ENCODE measurements at regions not wholly inside any gene's neighbourhood (a gene's known extent, or its start where the extent isn't known, plus 50 kb on each side); places are given as distances from the start of the nearest gene placed in this dataset.

DNA sequence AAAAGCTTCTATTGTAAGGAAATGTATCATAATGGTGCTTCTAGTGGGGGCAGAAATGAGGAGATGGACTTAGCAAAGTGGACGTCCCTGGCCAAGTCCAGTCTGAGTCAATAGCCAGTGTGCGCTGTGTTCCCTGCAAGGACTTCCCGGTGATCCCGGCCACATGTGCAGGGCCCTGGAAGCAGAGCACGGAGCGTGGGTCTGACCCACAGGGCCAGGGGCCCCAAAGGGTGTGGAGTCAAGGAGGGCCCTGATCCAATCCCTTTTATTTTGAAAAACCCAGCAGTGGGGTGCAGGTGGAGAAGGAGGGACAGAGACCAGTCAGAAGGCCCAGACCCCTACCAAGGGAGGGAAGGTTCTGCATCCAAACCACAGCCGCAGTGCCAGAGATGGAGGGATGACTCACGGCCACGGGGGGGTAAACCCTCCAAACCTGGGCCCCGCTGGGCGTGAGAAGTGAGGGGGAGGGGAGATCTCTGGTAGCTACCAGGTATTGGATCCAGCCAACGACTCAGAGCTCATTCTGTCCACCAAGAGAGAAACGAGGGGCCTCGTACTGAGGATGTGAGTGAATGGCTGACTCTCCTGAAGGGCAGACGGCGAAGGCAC lies 57.2 kb upstream of the VIPR2 start:
- Histone ChIP-seq H3K9me3 (ENCODE audit: control insufficient read depth in 4 of 4, low read length in 3 of 4) (no peaks in the 10 kb centered on the region), H3K36me3 (ENCODE audit: control insufficient read depth in 4 of 4, insufficient read depth in 3 of 4, low read depth in 1 of 4, low read length in 3 of 4) (no peaks in the 10 kb centered on the region), H3K27me3 (ENCODE audit: control insufficient read depth in 4 of 4, insufficient read depth in 4 of 4, low read length in 3 of 4) (no peaks in the 10 kb centered on the region), H3K4me3 (ENCODE audit: low read depth in 1 of 3, low read length in 3 of 3) (no peak overlapping the region), H3K4me1 (ENCODE audit: control insufficient read depth in 4 of 4, insufficient read depth in 4 of 4, low read length in 3 of 4) (no peaks in the 10 kb centered on the region), H3K9ac (ENCODE audit: low read depth in 1 of 2, low read length in 2 of 2) (no peak overlapping the region), H3K27ac (ENCODE audit: low read depth in 1 of 2, low read length in 2 of 2) (no peak overlapping the region)
- TF ChIP-seq YY1 (IDR thresholded peaks at IDR 0.05) (no peak), RAD21 (IDR thresholded peaks at IDR 0.05) (no peak), JUND (IDR thresholded peaks at IDR 0.05) (no peak), HNF4G (IDR thresholded peaks at IDR 0.05) (no peak), HNF4A (conservative IDR thresholded peaks at IDR 0.05) (no peak), TAF1 (conservative IDR thresholded peaks at IDR 0.05) (no peak), NR2F2 (IDR thresholded peaks at IDR 0.05) (no peak), RXRA (IDR thresholded peaks at IDR 0.05) (no peak), FOXA2 (IDR thresholded peaks at IDR 0.05) (no peak), GABPA (IDR thresholded peaks at IDR 0.05 in 1 of 2, conservative IDR thresholded peaks at IDR 0.05 in 1 of 2) (no peak), EGR1 (IDR thresholded peaks at IDR 0.05; ENCODE audit: low read depth in 2 of 2) (no peak), FOXA1 (IDR thresholded peaks at IDR 0.05) (no peak), SP1 (IDR thresholded peaks at IDR 0.05) (no peak)
- TF ChIP-seq, protein P1, sequence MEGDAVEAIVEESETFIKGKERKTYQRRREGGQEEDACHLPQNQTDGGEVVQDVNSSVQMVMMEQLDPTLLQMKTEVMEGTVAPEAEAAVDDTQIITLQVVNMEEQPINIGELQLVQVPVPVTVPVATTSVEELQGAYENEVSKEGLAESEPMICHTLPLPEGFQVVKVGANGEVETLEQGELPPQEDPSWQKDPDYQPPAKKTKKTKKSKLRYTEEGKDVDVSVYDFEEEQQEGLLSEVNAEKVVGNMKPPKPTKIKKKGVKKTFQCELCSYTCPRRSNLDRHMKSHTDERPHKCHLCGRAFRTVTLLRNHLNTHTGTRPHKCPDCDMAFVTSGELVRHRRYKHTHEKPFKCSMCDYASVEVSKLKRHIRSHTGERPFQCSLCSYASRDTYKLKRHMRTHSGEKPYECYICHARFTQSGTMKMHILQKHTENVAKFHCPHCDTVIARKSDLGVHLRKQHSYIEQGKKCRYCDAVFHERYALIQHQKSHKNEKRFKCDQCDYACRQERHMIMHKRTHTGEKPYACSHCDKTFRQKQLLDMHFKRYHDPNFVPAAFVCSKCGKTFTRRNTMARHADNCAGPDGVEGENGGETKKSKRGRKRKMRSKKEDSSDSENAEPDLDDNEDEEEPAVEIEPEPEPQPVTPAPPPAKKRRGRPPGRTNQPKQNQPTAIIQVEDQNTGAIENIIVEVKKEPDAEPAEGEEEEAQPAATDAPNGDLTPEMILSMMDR (IDR thresholded peaks at IDR 0.05; ENCODE audit: low read depth, low read length, missing input control): no peak
- TF ChIP-seq, protein P2, sequence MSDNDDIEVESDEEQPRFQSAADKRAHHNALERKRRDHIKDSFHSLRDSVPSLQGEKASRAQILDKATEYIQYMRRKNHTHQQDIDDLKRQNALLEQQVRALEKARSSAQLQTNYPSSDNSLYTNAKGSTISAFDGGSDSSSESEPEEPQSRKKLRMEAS (IDR thresholded peaks at IDR 0.05): no peak
- TF ChIP-seq, protein P3, sequence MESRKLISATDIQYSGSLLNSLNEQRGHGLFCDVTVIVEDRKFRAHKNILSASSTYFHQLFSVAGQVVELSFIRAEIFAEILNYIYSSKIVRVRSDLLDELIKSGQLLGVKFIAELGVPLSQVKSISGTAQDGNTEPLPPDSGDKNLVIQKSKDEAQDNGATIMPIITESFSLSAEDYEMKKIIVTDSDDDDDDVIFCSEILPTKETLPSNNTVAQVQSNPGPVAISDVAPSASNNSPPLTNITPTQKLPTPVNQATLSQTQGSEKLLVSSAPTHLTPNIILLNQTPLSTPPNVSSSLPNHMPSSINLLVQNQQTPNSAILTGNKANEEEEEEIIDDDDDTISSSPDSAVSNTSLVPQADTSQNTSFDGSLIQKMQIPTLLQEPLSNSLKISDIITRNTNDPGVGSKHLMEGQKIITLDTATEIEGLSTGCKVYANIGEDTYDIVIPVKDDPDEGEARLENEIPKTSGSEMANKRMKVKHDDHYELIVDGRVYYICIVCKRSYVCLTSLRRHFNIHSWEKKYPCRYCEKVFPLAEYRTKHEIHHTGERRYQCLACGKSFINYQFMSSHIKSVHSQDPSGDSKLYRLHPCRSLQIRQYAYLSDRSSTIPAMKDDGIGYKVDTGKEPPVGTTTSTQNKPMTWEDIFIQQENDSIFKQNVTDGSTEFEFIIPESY (IDR thresholded peaks at IDR 0.05): no peak
- TF ChIP-seq, protein P4, sequence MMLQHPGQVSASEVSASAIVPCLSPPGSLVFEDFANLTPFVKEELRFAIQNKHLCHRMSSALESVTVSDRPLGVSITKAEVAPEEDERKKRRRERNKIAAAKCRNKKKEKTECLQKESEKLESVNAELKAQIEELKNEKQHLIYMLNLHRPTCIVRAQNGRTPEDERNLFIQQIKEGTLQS (IDR thresholded peaks at IDR 0.05): no peak
- TF ChIP-seq, protein P5, sequence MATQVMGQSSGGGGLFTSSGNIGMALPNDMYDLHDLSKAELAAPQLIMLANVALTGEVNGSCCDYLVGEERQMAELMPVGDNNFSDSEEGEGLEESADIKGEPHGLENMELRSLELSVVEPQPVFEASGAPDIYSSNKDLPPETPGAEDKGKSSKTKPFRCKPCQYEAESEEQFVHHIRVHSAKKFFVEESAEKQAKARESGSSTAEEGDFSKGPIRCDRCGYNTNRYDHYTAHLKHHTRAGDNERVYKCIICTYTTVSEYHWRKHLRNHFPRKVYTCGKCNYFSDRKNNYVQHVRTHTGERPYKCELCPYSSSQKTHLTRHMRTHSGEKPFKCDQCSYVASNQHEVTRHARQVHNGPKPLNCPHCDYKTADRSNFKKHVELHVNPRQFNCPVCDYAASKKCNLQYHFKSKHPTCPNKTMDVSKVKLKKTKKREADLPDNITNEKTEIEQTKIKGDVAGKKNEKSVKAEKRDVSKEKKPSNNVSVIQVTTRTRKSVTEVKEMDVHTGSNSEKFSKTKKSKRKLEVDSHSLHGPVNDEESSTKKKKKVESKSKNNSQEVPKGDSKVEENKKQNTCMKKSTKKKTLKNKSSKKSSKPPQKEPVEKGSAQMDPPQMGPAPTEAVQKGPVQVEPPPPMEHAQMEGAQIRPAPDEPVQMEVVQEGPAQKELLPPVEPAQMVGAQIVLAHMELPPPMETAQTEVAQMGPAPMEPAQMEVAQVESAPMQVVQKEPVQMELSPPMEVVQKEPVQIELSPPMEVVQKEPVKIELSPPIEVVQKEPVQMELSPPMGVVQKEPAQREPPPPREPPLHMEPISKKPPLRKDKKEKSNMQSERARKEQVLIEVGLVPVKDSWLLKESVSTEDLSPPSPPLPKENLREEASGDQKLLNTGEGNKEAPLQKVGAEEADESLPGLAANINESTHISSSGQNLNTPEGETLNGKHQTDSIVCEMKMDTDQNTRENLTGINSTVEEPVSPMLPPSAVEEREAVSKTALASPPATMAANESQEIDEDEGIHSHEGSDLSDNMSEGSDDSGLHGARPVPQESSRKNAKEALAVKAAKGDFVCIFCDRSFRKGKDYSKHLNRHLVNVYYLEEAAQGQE (IDR thresholded peaks at IDR 0.05): no peak
- DNase-seq (ENCODE audit: low spot score): no peak
- WGBS: 89% methylated on average over 16 of the region's 16 CpGs

All from liver (tissue), 8 donors.